HFF-Myc (cell line): ENCODE measurements at regions not wholly inside any gene's neighbourhood (a gene's known extent, or its start where the extent isn't known, plus 50 kb on each side); places are given as distances from the start of the nearest gene placed in this dataset.

Experiments
- DNase-seq: peaks from one replicate; pipeline ENCODE4 v3.0.0-alpha.2; 2011; ENCODE audit warnings: low read depth; ENCODE audit errors: extremely low read depth
- H3K4me3 ChIP-seq: replicated peaks from 2 replicates; pipeline ENCODE4 v1.5.1; 2011; ENCODE audit warnings: low read depth, mild to moderate bottlenecking, control low read depth, low read length
- CTCF ChIP-seq: IDR thresholded peaks from 2 replicates; pipeline ENCODE4 v1.5.1; 2012; ENCODE audit warnings: mild to moderate bottlenecking, low read depth, low read length, control low read depth; ENCODE audit errors: missing control alignments

GRCh38 chr7:106460792-106461254 lies 176.0 kb upstream of the NAMPT start:
- DNase-seq, result no peak
- TF ChIP-seq CTCF, result no peak
- H3K4me3 ChIP-seq, result no peak overlapping the region

- TF ChIP-seq CTCF, result no peak
- no peak for DNase-seq
- no peak overlapping the region for H3K4me3 ChIP-seq
These were observed 174.8 kb upstream of the NAMPT start for GRCh38 chr7:106459397-106460072.

- DNase-seq, result no peak
- no peak for TF ChIP-seq CTCF
- H3K4me3 ChIP-seq, result no peak overlapping the region
These were observed 172.9 kb upstream of the NAMPT start for GRCh38 chr7:106457678-106458077.

- no peak overlapping the region for H3K4me3 ChIP-seq
- no peak for DNase-seq
- no peak for TF ChIP-seq CTCF
These were observed 171.5 kb upstream of the NAMPT start for GRCh38 chr7:106456329-106456728.

GRCh38 chr7:106452031-106452851 lies 167.5 kb upstream of the NAMPT start:
- DNase-seq, result no peak
- TF ChIP-seq CTCF, result no peak
- H3K4me3 ChIP-seq, result no peak overlapping the region

- TF ChIP-seq CTCF, result no peak
- DNase-seq, result no peak
- no peak overlapping the region for H3K4me3 ChIP-seq
These were observed 166.4 kb upstream of the NAMPT start for GRCh38 chr7:106451171-106451570.
